Testis (tissue), 2 donors: ENCODE measurements at regions not wholly inside any gene's neighbourhood (a gene's known extent, or its start where the extent isn't known, plus 50 kb on each side); places are given as distances from the start of the nearest gene placed in this dataset.

Experiments used
- CTCF ChIP-seq, 3 experiments: fragments of 450-650 bp in 2 of 3; fragments of 200-600 bp in 1 of 3; sonication (generic) in 1 of 3; IDR thresholded peaks; one replicate each; pipeline ENCODE4 v1.5.1; 2016 to 2019; ENCODE audit warnings: antibody characterized with exemption in 3 of 3, mild to moderate bottlenecking in 2 of 3, moderate library complexity in 1 of 3
- POLR2A ChIP-seq: fragments of 450-650 bp; IDR thresholded peaks from one replicate; pipeline ENCODE4 v1.6.1; 2017; ENCODE audit warnings: antibody characterized with exemption, mild to moderate bottlenecking, moderate library complexity

DNA sequence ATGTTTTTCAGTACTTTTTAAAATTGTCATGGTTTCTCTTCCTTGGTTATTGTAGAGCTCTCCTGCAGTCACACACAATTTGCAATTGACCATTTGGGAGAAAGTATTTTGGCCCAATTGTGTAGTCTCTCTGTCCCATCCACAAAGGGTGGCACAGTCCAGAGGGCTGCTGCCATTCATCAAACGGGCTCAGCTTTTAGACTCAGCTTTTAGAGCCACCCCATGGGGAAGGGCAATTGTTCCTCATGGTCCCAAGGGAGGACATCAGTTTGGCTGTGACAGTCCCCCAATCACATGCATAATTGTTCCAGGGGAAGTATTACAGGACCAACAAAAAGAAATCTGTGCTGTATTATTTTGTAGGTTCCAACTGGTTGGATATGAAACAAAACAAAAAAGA is 207.6 kb downstream of the ZNF462 start:
- TF ChIP-seq CTCF (IDR thresholded peaks at IDR 0.05) (no peak), POLR2A (no peak)
